HG03108 (cell line): ENCODE measurements at regions not wholly inside any gene's neighbourhood (a gene's known extent, or its start where the extent isn't known, plus 50 kb on each side); places are given as distances from the start of the nearest gene placed in this dataset.

Experiments used
- ATAC-seq: cut with Tn5 transposase; IDR thresholded peaks from one replicate; pipeline ENCODE4 v1.9.1; 2021; ENCODE audit warnings: moderate library complexity; ENCODE audit not compliant: unreplicated experiment

GRCh38 chr6:14739827-14740226 is 506.0 kb upstream of the JARID2 start:
- ATAC-seq = no peak

GRCh38 chr6:14742171-14742570 is 503.7 kb upstream of the JARID2 start:
- no peak for ATAC-seq

GRCh38 chr6:14742680-14743079 is 503.2 kb upstream of the JARID2 start:
- ATAC-seq = no peak

GRCh38 chr6:14743144-14743473 is 502.8 kb upstream of the JARID2 start:
- ATAC-seq = no peak

- peak; percentile 47 for ATAC-seq
These were observed 502.2 kb upstream of the JARID2 start for GRCh38 chr6:14743474-14744211.

GRCh38 chr6:14744212-14744556 is 501.7 kb upstream of the JARID2 start:
- ATAC-seq = no peak

- no peak for ATAC-seq
These were observed 499.6 kb upstream of the JARID2 start for GRCh38 chr6:14746139-14746837.

- ATAC-seq = no peak
These were observed 497.9 kb upstream of the JARID2 start for GRCh38 chr6:14747881-14748520.

- no peak for ATAC-seq
These were observed 497.2 kb upstream of the JARID2 start for GRCh38 chr6:14748679-14749078.

- no peak for ATAC-seq
These were observed 495.7 kb upstream of the JARID2 start for GRCh38 chr6:14750059-14750661.

GRCh38 chr6:14751645-14752175 is 494.2 kb upstream of the JARID2 start:
- no peak for ATAC-seq

GRCh38 chr6:14754751-14755513 is 490.9 kb upstream of the JARID2 start:
- ATAC-seq = no peak

- ATAC-seq = no peak
These were observed 489.5 kb upstream of the JARID2 start for GRCh38 chr6:14756340-14756739.

GRCh38 chr6:14757014-14757413 is 488.9 kb upstream of the JARID2 start:
- no peak for ATAC-seq

- ATAC-seq = no peak
These were observed 488.5 kb upstream of the JARID2 start for GRCh38 chr6:14757418-14757817.

GRCh38 chr6:14758421-14759081 is 487.3 kb upstream of the JARID2 start:
- no peak for ATAC-seq

- ATAC-seq = no peak
These were observed 485.7 kb upstream of the JARID2 start for GRCh38 chr6:14759976-14760672.

- no peak for ATAC-seq
These were observed 483.8 kb upstream of the JARID2 start for GRCh38 chr6:14762077-14762476.

- no peak for ATAC-seq
These were observed 482.7 kb upstream of the JARID2 start for GRCh38 chr6:14763139-14763538.

GRCh38 chr6:14763616-14764015 is 482.3 kb upstream of the JARID2 start:
- no peak for ATAC-seq
